ELR (cell line): ENCODE measurements at regions not wholly inside any gene's neighbourhood (a gene's known extent, or its start where the extent isn't known, plus 50 kb on each side); places are given as distances from the start of the nearest gene placed in this dataset.

Source experiments
- DNase-seq: peaks from one replicate; pipeline ENCODE4 v3.0.0-alpha.2; 2015; ENCODE audit warnings: low read depth

DNA sequence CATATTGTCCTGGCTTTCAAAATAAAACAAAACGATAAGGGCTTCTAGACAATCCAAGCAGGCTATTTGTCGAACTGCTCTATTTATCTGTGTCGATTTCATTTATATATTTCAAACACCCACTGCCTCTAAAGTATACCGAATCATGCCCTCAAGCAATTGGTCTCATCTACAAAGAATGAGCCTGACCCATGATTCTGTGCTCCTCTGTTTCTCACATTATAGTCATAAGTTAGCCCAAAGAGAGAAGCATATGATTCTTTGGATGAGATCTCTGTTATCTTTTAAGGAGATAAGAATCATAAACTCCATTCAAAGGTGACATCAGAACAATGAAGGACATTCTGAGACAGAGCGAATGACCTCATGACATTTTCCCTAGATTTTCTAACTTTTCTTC, 191.1 kb downstream of the MAP2K6 start:
- peak; percentile 61 for DNase-seq

DNA sequence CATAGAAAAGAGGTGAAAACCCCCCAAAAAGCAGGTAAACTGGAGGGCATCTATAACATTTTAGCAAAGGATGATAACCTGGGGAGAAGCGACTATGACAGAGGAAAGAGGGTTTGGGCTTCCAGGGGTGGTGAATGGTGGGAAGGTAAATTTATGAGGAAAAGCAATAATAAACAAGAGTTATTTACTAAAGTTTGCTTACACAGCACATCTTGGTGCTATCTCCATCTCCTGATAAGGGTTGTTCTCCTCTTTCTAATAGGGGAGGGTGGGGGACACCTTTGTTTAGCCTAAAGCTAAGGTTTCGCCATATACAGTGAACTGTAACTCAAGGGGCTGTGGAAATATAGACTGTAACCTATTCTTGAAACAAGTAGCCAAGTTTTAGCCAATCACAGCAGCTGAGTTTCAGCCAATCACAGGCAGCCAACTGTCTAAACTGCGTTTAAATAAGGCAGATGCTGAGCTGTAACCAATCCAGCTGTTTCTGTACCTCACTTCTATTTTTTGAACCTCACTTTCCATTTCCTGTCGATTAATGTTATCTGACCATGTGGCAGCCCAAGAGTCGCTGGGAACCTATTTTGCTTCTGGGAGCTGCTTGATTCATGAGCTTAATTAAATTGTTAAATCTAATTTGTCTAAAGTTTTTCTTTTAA, 191.8 kb downstream of the MAP2K6 start:
- DNase-seq: no peak

DNA sequence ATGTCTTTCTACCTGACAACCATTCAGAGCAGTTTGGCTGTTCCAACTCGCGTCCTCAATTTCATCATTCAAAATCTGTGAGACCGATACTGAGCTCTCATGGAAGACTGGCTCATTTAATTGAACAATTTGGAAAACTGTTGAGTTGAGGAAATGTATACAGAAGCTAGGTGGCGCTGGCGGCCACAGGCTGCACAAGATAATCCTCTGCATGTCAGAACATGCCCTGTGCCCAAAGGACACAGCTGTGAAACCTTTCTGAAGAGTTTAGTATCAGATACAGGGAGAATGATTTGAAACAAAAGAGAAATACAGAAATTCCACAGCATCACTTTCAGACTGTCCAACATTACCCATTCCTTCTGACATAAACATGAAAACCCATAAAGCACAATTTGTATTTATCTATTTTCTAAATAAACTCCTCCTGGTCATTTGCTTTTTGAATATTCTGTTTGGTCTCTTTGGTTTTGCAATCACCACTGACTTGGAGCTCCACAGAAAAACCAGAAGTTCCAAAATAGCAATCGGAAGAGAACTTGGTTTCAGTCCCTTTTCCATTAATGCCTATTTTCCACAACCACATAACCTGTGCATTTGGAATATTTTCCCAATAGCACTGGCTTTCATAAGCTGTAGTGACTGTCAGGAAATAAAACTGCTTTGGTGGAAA, 192.8 kb downstream of the MAP2K6 start:
- DNase-seq: peak; percentile 84

DNA sequence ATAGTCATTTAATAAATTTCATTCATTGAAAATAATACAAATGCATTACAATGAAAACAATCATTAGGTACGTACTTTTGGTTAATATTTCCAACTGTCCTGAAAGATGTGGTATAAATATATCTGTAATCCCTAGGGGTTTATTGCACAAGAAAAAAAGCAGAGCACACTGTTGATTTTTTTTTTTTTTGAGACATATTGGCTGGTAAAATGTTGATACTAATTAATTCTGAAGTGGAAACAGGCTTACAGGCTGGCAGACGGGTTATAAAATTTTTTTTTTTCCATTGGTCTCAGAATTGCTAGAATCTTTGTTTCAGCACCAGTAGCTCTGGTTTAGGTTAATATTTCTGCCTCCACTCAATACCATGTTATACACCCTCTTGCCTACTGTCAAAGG, 193.6 kb downstream of the MAP2K6 start:
- DNase-seq: no peak

DNA sequence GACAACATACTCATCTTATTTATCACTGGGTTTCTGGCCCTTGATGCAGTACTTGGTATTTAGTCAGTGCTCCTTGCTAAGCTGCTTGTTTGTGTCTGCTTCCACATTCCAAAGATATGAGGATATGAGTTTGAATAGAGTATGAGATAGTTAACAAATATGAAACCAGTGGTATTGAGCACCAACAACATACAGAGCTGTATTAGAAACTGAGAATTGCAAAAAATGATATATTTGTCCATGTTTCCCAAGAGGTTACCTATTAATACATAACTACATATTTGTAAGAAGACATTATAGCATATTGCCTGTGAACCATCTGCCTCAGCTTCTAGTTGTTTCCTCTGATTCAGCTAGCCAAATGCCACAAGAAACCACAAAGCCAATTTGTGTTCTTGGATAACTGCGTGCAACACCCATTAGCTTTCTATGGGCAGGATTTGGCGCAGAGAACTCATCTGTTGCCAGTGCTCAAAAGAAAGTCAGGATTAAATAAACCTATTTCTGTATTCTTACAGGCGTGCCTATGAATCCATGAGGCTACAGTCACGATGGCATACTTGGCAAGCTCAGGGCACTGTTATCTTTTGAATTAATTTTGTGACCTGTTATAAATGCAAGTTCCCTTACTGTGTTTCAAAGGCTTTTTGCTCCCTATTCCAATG, 194.4 kb downstream of the MAP2K6 start:
- DNase-seq: peak; percentile 96

DNA sequence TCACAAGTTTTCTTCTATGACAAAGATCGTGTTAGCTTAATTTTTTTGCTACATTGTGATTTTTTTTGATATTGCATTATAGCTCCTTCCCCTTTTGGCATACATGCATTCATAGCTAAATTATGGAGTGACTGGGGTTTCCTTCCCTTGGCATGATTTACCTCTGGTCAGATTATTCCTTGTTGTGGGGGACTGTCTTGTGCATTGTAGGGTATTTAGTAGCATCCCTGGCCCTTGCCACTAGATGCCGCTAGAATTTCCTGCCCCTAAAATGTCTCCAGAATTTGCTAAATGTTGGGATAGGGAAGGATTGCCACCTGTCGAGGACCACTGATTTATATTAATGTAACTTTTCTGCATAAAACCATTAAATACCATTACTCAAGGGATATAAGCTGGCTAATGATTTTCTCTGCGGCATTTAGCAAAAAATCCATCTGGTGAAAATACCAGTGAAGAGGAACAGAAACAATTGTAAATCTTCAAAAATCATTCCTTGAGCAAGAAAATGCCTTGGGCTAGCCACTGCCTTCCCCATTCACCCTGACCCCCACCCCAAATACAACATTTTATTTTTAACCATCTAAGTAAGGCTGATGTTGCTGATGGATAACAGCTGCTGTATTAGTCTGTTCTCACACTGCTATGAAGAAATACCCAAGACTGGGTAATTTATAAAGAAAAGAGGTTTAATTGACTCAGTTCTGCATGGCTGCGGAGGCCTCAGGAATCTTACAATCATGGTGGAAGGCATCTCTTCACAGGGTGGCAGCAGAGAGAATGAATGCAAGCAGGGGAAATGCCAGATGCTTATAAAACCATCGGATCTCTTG, 195.2 kb downstream of the MAP2K6 start:
- peak; percentile 68 for DNase-seq

DNA sequence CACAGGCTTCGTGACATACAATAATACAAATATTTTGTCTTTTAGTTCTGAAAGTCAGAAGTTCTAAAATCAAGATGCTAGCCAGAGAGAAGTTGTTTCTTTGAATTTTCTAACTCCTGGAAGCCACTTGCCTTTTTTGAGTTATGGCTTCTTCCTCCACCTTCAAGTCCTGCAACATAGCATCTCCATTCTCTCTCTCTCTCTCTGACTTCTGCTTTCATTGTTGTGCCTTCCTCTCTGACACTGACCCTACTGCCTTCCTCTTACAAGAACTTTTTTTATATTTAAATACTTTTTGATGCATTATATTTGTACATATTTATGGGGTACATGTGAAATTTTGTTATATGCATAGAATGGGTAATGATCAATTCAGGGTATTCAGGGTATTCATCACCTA, 205.9 kb downstream of the MAP2K6 start:
- DNase-seq: no peak

DNA sequence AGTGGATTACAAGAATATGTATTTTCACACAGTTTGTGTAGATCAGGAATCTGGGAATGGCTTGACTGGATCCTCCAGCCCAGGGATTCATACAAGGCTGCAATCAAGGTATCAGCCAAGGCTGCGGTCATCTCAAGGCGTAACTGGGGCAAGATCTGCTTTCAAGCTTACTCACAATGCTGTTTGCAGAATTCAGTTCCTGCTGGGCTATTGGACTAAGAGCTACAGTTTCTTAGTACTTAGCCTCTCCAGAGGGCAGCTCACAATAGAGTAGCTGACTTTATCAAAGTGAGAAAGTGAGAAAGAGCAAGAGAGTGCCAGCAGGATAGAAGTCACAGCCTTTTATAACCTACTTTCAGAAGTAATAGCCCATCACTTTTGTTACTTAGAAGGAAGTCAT, 211.0 kb downstream of the MAP2K6 start:
- no peak for DNase-seq

DNA sequence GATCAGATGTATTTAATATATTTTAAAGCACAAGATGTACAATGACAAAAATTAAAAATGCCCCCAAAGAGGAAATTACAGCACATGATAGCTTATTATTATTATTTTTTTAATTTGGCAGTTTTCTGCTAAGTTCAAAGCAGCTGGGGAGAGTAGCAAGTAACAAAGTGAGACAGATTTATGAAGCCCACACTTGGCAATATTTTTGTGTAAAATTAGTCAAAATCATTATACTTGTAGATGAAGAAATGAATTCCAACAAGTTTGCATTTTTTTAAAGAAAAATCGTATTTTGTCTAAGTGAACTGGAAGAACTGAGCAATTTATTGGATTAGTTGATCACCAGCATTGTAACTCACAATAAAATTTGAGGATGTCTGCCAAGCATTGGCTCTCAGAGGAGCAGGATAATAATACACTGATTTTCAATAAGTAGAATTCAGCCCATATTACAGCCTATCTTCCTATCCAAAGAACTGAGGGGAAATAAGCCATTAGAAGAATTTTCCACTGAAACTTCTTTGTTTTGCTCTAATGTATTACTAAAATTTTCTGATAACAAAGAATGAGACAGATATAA, 215.6 kb downstream of the MAP2K6 start:
- DNase-seq: no peak

DNA sequence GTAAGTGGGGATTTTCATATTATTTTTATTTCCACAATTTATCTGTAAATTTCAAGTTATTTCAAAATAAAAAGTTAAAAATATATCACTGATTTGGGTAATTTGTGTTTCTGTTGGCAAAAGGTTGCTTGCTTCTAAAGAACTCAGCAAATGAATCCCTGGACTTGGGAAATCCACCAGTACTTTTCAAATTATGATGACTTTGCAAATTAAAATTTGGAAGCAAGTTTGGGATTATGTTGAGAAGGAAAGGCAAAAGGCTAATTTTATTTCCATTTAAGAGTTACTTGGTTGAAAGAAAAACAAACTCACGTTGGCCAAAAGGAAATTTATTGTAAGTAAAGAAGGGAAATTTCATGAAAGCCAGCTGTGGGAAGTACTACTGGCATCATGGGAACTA, 220.3 kb downstream of the MAP2K6 start:
- no peak for DNase-seq

DNA sequence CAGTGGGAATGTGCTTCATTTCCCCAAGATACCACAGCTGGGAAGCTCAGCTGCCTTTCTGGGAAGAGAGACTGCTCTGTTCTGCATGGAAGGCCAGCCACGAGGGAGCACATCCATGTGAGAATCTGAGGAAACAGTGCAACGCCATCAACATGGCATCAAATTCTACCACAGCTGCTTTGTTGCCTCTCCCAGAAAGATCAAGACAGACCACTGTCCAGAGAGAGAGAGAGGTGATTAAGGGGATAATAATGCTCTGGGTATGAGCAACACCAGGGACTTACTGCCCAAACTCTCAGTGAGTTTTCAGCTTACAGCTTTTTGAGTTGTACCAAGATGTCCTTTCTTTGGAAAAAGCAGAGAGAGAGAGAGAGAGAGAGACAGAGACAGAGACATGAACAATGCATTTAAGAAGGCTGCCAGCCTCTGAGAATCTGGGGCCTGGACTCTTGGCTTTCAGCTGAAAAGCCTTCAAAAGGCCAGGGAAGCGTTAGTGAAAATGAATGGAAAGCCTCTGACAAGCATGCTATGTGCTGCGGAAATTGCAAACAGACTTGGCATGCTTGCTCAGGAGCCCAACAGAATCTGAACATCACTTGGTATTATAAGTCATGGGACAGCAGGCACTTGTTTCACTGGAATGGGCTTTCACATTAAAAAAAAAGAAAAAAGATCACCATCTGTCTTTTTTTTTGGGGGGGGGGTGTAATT, 223.1 kb downstream of the MAP2K6 start:
- peak; percentile 85 for DNase-seq

DNA sequence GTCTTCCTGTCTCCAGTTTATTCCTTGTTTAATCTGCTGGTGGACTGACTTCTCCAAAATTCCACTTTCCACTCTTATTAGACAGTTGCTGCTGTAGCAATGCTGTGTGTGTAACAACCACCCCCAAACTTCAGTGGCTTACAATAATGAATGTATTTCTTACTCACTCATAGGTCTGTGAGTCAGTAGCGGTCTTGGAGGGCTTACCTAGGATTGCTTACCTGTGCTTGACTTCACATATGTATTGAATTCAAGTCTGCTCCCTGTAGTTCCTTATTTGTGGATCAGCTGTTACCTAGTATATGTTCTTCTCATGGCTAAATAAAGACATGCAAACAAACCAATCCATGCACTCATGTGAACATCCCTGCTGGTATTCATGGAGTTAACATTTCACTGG, 224.6 kb downstream of the MAP2K6 start:
- DNase-seq: no peak

DNA sequence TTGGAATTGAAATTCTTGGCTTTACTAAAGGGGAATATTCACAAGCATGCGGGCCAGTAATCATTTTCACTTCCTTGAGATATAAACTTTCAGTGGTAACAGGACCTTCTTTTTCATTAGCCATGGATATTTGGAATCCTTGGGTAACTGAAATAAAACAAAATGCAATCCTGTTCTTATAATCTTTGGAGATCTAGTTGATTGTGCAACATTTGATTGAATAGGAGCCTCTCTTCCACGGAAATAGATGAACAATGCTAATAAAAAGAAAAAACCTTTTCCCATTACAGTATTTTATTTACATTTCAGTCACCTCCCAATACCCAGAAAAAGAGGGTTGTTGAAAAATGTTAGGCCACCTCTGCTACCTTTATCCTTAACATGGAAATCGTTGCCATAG, 225.6 kb downstream of the MAP2K6 start:
- no peak for DNase-seq

DNA sequence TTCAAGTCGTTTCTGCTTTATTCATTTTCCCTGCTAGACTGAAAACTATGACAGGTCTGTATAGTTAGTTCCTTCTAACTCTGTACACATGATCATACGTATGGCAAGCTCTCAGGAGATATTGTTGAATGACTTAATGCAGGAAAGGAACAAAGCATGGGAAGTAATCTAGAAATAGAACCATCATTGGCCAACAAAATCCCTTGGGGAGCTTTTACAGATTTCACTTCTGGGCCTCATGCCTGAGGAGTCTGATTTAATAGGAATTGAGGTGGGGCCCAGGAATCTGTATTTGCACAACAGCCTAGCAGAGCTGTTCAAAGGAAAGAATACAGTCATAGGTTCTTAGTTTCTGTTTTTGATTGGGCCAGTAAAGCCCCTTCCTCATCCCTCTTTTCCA, 229.2 kb downstream of the MAP2K6 start:
- no peak for DNase-seq

DNA sequence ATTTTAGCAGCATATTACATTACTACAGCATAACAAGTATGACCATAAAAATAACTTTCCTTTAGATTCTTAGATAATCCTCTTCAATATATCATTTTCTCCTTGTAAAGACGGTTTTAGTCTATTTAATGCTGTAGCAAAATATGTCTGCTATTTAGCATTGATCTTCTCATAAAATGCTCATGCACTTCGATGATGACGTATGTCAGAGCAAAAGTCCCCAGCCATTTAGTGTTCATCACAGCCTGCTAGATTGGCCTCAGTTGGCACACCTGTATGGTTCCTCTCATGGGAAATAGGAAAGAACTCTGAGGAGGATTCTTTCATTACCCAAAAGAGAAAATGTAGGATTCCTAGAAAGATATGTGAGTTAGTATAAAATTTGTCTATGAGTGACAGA, 232.2 kb downstream of the MAP2K6 start:
- DNase-seq: no peak

DNA sequence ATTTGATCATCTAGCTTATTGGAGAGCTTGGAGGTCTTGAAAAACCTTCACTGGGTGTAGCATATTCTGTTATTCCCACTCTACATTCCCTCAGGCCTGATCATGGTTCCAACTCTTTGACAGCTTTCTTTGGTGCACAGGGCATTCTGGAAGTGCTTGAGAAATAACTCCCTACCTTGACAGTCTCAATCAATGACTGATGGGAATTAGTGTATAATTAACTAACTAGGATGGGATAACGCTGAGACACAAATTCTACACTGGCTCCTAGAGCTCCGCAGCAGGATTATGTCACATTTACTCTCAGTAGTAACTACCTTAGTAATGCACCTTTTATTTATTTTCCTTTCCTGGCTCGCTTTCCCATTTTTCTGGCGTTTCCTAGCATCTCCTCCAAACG, 236.4 kb downstream of the MAP2K6 start:
- no peak for DNase-seq

DNA sequence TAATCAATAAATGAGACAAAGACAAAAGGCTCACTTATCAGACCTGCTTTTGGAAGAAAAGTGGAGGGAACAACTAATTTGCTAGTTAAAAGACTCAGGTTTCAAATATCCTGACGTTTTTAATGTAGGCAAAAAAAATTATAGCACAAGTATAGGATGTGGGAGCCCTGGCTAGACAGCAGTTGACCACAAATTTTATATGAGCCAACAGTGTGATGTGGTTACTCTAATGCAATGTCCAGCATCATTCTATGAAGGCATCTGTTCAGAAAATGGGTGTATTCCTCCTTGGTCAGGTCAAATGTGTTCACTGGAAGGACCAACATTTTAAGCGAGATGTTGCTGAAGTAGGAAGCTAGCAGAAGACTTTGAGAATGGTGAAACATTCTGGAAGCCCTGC, 237.4 kb downstream of the MAP2K6 start:
- DNase-seq: no peak

DNA sequence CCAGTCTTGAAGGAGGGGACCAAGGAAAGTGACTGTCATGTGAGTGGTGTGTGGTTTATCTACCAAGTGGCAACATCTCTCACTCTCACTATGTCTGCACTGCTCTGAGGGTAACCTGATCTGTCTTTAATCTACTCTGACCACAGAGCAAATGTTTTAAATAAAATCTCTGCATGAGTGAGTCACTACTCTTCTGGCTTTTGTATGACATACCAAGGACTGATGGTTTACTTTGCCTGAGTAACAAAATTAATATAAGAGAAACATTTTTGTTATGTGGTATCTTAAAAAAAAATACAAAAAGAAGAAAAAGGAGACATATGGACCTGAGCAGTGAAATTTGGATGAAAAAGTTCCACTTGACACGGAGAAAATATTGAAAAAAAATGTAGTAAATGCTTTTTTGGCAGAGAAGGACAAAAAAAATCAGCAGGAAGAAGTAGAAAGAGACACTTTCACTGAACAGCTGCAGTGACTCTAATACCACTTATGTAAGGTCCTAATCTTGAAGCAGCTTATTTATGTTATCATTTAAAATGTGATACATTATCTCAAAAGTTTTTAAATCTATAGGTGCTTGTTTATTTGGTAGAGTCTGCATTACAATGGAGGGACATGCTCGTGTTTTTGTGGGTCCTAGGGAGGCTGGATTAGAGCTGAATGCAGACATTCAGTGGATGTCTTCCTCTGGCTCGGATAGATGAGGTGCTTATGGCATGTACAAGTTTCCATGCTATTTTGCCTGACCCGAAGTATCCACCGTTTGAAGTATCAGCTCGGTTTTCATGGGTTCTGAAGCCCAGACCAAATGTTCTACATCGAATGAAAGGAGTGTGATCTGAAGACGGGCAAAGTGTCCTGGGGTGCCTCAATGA, 240.7 kb downstream of the MAP2K6 start:
- DNase-seq: peak; percentile 92

DNA sequence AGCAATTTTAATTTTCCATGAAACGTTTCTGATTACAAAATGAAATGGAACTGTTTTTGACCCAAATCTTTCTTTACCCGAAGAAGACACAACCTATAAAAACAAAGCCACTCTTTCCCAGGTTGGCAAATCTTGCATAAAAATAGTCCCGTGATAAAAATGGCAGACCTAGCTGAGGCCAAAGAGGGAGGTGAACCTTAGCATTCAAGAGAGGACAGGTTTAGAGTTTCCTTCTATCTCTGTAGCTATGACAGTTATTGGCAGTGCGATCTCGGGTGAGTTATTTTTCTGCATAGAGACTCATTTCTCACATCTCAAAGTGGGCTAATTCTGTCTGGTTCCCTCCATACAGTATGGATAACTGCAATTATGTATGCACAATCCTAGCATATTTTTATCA, 241.4 kb downstream of the MAP2K6 start:
- DNase-seq: no peak

DNA sequence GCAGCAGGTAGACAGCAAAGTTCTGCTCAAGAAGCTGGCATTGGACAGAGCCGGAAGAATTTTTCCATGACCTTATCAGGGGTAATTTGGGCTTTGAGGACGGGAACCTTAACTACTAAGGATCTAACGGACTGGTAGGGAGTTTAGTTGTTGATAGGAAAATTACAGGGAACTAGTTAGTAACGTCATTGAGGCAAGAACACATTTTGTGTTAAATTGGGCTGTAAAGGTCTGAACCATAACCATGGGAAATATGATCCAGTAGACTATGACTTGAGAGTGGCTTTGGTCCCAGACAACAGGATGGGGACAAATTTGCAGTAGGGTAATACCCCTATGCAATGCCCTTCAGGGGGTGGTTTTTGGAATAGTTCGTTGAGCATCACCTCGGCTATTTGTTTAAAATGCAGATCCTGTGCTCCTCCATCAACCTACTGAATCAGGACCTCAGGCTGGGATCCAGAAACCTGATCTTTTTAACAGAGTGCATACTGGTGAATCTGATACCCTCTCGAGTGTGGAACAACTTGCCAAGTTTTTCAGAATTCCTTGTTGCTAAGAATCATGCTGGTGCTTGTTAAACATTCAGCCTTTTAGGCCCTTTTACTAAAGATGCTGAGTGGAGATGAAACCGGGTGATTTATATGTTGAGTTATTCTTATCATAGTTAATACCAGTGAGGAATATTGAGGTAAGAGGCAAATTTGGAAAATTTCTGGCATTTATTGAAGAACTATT, 255.1 kb downstream of the MAP2K6 start:
- no peak for DNase-seq
